Prostate gland (tissue), 2 donors: ENCODE measurements at regions not wholly inside any gene's neighbourhood (a gene's known extent, or its start where the extent isn't known, plus 50 kb on each side); places are given as distances from the start of the nearest gene placed in this dataset.

ENCODE experiments used
- CTCF ChIP-seq, 4 experiments: fragments of 200-600 bp in 2 of 4; fragments of 450-650 bp in 2 of 4; sonication (generic) in 2 of 4; IDR thresholded peaks; 1 replicate in 3 of 4; 2 replicates in 1 of 4; pipeline ENCODE4 v1.5.1; 2016 to 2019; ENCODE audit warnings: antibody characterized with exemption in 4 of 4, mild to moderate bottlenecking in 2 of 4, moderate library complexity in 2 of 4
- POLR2A ChIP-seq: fragments of 450-650 bp; IDR thresholded peaks from one replicate; pipeline ENCODE4 v1.6.1; 2016; ENCODE audit warnings: antibody characterized with exemption, mild to moderate bottlenecking
- POLR2AphosphoS5 ChIP-seq: sonication (generic); formaldehyde crosslinking; IDR thresholded peaks from one replicate; pipeline ENCODE4 v1.6.1; 2017; ENCODE audit warnings: antibody characterized with exemption

DNA sequence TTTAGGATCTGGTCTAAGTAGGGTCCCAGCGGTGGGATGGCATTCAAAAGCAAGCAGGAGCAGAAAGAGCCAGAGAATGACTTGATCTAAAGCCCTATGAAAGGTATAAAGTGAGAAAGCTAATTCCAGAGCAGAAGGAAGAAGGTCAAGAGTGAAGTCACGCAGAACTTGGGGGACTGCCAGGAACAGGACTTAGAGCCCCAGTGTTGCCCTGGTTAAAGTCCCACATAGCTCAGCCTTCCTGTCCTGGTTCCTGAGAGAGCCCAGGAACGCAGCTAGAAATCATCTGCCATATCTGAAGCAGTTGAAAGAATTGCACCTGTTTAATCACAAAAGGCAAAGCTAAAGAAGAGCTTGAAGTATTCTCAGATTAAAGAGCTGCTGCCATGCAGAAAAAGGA is 160.6 kb upstream of the ATP1B1 start:
- TF ChIP-seq CTCF (IDR thresholded peaks at IDR 0.05) (no peak), POLR2AphosphoS5 (no peak), POLR2A (no peak)
